H1 (cell line): ENCODE measurements at regions not wholly inside any gene's neighbourhood (a gene's known extent, or its start where the extent isn't known, plus 50 kb on each side); places are given as distances from the start of the nearest gene placed in this dataset.

Experiments
- CHD2 ChIP-seq: IDR thresholded peaks from 2 replicates; pipeline ENCODE4 v1.6.1; 2012; ENCODE audit warnings: low read length, improper control_type of control experiment
- SUZ12 ChIP-seq: fragments of 200-600 bp; sonication (generic); IDR thresholded peaks from 2 replicates; pipeline ENCODE4 v1.6.1; 2012; ENCODE audit warnings: mild to moderate bottlenecking, inconsistent platforms, low read length, moderate library complexity, mixed read lengths
- TF ChIP-seq, protein P1 (sequence below): IDR thresholded peaks from 2 replicates; pipeline ENCODE4 v1.6.1; 2012; ENCODE audit warnings: inconsistent platforms

DNA sequence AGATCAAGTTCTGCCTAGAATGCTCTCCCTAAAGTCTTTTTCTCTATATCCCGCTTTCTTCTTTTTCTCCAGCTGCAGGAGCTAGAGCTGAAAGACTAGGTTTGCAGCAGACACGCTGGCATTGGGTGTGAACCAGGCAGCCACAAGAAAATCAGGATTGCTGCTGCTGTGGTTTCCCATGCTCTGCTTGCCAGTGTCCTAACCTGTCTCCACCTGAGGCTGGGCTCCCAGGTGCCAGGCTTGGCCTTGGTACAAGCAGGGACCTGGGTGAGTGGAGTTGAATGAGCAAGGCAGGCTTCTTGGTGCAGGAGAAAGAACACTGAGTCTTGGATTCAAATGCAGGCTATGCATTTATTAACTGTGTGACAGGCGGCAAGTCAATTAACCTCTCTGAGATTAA is 440.3 kb upstream of the MAF start (continued):
- TF ChIP-seq, protein P1, sequence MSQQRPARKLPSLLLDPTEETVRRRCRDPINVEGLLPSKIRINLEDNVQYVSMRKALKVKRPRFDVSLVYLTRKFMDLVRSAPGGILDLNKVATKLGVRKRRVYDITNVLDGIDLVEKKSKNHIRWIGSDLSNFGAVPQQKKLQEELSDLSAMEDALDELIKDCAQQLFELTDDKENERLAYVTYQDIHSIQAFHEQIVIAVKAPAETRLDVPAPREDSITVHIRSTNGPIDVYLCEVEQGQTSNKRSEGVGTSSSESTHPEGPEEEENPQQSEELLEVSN = no peak
- no peak for TF ChIP-seq CHD2
- no peak for TF ChIP-seq SUZ12
